ENCODE measurements at regions not wholly inside any gene's neighbourhood (a gene's known extent, or its start where the extent isn't known, plus 50 kb on each side); places are given as distances from the start of the nearest gene placed in this dataset.

GRCh38 chr22:22825213-22825593 lies 62.4 kb upstream of the IGLL5 start:
- DNase-seq: no peak

DNA sequence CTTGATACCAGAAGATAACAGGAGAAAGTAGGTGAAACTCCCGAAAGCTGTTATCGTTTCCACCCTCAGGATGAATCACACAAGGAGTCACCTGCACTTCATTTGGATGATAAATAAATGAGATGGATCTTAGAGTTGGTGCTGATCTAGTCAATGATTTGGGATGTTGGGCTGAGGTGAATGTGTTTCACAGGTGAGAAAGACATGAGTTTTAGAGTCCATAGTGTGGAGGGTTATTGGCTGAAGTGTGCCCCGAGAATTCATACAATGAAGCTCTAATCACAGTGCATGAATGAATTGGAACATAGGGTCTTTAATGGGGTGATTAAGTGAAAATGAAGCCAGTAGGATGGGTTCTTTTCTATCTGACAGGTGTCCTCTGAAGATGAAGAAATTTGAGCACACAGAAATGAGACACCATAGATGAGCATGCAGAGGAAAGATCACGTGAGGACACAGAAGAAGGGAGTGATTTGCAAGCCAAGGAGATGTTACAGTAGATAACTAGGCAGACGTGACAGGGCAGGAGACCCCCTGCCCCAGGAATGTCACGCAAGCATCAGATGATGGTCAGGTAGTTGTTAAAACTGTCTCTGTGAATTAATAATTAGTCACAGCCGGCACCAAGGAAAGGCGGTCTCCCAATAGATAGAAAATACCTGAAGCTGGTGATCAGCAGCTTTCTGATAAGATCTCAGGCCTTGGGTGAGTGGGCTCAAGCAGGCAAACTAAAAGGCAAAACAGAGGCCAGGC lies 60.3 kb upstream of the IGLL5 start:
- no peak for DNase-seq

GRCh38 chr22:22830193-22830592 lies 57.4 kb upstream of the IGLL5 start:
- DNase-seq: no peak

GRCh38 chr22:22830957-22831688 lies 56.5 kb upstream of the IGLL5 start:
- DNase-seq: no peak

DNA sequence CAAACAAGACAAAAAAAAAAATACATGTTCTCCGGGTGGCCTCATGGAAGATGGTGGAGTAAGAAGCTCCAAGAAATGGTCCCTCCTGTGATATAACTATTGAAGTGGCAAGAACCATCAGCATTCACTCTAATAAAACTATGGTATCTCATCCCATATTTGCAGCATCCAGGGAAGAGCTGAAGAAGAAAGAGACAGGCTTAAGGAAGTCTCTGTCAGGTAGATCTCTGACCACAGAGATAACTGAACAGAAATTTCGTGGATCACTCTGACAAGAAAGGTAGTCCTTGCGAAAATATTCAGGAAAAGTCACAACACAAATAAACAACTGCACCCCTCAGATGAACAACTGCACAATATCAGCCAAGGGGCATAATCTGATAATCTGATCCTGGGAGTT lies 54.6 kb upstream of the IGLL5 start:
- no peak for DNase-seq

GRCh38 chr22:22833488-22833887 lies 54.1 kb upstream of the IGLL5 start:
- DNase-seq: no peak

GRCh38 chr22:22834204-22834603 lies 53.4 kb upstream of the IGLL5 start:
- DNase-seq: no peak

GRCh38 chr22:22834783-22835182 lies 52.8 kb upstream of the IGLL5 start:
- DNase-seq: no peak

DNA sequence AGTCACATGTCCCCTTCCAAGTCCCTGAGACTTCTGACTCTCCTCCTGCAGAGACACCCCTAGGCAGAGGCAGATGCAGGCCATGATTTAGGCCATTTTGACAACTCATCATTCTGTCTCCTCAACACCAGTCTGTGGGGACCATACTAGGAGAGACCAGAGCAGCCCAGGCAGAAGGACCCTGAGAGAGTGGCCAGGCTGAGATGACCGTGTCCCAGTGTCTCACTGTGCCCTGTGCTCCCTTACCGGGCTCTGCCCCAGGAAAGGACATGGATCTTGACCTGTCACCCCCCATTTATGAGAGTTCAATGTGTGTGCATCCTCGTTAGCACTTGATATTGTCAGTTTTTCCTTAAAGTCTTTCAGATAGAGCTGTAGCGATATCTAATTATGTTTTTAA lies 52.4 kb upstream of the IGLL5 start:
- DNase-seq: no peak

DNA sequence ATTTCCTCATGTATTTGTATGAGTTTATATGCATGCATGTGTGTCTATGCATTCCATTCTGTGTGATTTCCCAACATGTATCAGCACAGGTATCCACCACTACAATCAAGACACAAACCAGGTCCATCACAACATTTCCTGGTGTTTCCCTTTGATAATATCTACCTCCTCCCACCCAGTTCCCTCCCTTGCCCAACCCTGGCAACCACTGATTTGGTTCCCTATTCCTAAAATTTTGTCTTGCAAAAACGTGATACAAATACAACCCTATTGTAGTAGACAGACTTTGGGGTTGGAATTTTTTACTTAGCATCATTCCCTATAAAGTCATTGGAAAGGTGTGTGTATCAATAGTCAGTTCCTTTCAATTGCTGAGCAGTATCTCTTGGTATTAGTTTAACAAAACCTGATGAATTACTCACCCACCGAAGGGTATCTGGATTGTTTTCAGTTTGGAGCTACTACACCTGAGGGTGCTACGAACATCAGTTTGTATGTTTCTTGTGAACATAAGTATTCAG lies 51.8 kb upstream of the IGLL5 start:
- DNase-seq: no peak

DNA sequence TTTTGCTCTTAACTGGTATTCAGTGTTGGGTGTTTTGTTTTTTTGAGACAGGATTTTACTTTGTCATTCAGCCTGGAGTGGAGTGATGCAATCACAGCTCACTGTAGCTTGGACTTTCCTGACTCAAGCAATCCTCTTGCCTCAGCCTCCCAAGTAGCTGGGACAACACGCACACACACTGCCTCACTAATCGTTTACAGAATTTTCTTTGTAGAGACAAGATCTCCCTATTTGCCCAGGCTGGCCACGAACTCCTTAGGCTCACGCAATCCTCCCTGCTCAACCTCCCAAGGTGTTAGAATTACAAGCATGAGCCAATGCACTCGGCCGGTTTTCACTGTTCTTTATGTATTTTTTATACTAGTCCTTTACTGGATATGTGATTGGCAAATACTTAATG lies 51.0 kb upstream of the IGLL5 start:
- no peak for DNase-seq

Data from activated CD4-positive, alpha-beta T cell treated with anti-CD3 and anti-CD28 coated beads for 48 hours (primary cell).